ENCODE measurements at regions not wholly inside any gene's neighbourhood (a gene's known extent, or its start where the extent isn't known, plus 50 kb on each side); places are given as distances from the start of the nearest gene placed in this dataset.

- TF ChIP-seq ASH2L (IDR thresholded peaks at IDR 0.05; ENCODE audit: borderline replicate concordance, low read depth) = no peak
- TF ChIP-seq KDM1A (IDR thresholded peaks at IDR 0.05; ENCODE audit: borderline replicate concordance) = no peak
- TF ChIP-seq NFYB (IDR thresholded peaks at IDR 0.05; ENCODE audit: insufficient read depth, low read depth, low read length) = no peak
These were observed 228.2 kb downstream of the PCDH20 start for GRCh38 chr13:61187471-61187870.

Data from GM12878 (cell line).